ENCODE measurements at regions not wholly inside any gene's neighbourhood (a gene's known extent, or its start where the extent isn't known, plus 50 kb on each side); places are given as distances from the start of the nearest gene placed in this dataset.

DNA sequence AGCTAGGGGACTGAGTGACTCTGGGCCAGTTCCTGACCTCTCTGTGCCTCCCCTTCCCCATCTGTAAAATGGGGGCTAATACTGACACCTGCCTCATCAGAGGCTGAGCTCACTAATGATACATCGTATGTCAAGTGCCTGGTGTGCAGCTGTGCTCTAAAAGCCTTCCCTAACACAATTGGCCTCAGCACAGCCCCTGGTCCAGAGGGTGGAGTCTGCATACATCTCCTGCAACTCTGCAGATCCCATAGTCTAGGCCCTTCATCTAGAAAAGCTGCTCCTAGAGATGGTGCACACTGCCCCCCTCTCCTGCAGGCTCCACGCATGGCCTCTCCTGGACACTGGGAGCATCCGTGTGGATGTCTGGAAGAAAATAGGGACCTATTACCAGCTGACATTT lies 255.0 kb downstream of the RPS24 start:
- Mint-ChIP-seq H3K36me3 (no peaks in the 10 kb centered on the region), H3K4me1 (no peaks in the 10 kb centered on the region), H3K4me3 (no peak overlapping the region), H3K27ac (no peak overlapping the region), H3K27me3 (no peaks in the 10 kb centered on the region), H3K9me3 (no peaks in the 10 kb centered on the region)
- no peaks in the 10 kb centered on the region for H3K4me1 ChIP-seq (ENCODE audit: control insufficient read depth in 1 of 2, extremely low read depth in 1 of 2, insufficient read depth in 2 of 2, low read length in 2 of 2)
- no peak for ATAC-seq (replicated peaks in 1 of 4)
- WGBS (ENCODE audit: insufficient coverage) = 57% methylated on average over 1 of the region's 3 CpGs
- ChIA-PET CTCF (no interaction called here), POLR2A (no interaction called here)
- H3K27ac ChIP-seq (ENCODE audit: low read length) = no peak overlapping the region
- no peaks in the 10 kb centered on the region for H3K27me3 ChIP-seq (replicated peaks in 1 of 2; ENCODE audit: control insufficient read depth in 2 of 2, extremely low read depth in 1 of 2, insufficient read depth in 2 of 2, low read length in 1 of 2)
- no peak overlapping the region for H3K4me3 ChIP-seq (ENCODE audit: control insufficient read depth in 1 of 2, extremely low read depth in 1 of 2, low read length in 1 of 2)
- no peak for DNase-seq
- H3K9me3 ChIP-seq = no peaks in the 10 kb centered on the region
- no peaks in the 10 kb centered on the region for H3K36me3 ChIP-seq (ENCODE audit: control insufficient read depth in 2 of 2, extremely low read depth in 1 of 2, insufficient read depth in 1 of 2, low read length in 1 of 2)

DNA sequence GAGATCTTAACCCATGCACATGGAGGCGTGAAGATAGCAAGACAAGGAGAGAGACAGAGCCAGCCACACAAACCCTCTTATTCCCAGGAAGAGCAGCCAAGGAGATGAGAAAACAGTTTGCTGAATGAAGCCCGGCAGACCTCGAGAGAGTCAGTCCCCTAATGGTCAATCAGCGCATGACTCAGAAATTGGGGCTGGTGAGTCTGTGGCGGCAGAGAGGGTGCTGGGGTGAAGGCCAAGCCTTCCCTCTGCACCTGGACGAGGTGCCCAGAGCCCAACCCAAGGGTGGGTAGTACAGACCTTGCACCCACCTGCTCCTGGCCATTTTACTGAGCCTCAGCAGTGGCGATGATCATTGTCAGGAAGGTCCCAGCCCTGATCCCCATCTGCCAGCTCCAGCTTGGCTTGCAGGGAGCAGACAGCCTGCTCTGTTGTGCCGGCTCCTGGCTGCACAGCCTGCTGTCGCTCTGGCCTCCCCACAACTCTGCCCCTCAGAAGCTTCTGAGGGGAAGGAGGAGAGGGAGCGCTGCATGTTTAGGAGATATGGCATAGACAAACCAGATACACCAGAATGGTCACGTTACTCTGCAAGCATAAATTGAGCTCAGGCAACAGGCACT lies 256.6 kb downstream of the RPS24 start:
- H3K4me1 ChIP-seq (ENCODE audit: control insufficient read depth in 1 of 2, extremely low read depth in 1 of 2, insufficient read depth in 2 of 2, low read length in 2 of 2) = no peaks in the 10 kb centered on the region
- no peaks in the 10 kb centered on the region for H3K36me3 ChIP-seq (ENCODE audit: control insufficient read depth in 2 of 2, extremely low read depth in 1 of 2, insufficient read depth in 1 of 2, low read length in 1 of 2)
- Mint-ChIP-seq H3K27ac (no peak overlapping the region), H3K27me3 (no peaks in the 10 kb centered on the region), H3K4me3 (no peak overlapping the region), H3K36me3 (no peaks in the 10 kb centered on the region), H3K9me3 (no peaks in the 10 kb centered on the region), H3K4me1 (no peaks in the 10 kb centered on the region)
- H3K27ac ChIP-seq (ENCODE audit: low read length) = no peak overlapping the region
- no peak for DNase-seq
- ATAC-seq (replicated peaks in 1 of 4) = peak in 1 of 4 experiments; percentile 17
- CTCF ChIA-PET = interaction anchor here in 1 of 2 donors (0.6 kb wide), 1 partner anchor 11 kb away, joined by 4 read pairs; no protein-coding TSS in a partner anchor
- H3K27me3 ChIP-seq (replicated peaks in 1 of 2; ENCODE audit: control insufficient read depth in 2 of 2, extremely low read depth in 1 of 2, insufficient read depth in 2 of 2, low read length in 1 of 2) = no peaks in the 10 kb centered on the region
- 89% methylated on average over 7 of the region's 11 CpGs for WGBS (ENCODE audit: insufficient coverage)
- H3K9me3 ChIP-seq = no peaks in the 10 kb centered on the region
- POLR2A ChIA-PET = no interaction called here
- no peak overlapping the region for H3K4me3 ChIP-seq (ENCODE audit: control insufficient read depth in 1 of 2, extremely low read depth in 1 of 2, low read length in 1 of 2)

DNA sequence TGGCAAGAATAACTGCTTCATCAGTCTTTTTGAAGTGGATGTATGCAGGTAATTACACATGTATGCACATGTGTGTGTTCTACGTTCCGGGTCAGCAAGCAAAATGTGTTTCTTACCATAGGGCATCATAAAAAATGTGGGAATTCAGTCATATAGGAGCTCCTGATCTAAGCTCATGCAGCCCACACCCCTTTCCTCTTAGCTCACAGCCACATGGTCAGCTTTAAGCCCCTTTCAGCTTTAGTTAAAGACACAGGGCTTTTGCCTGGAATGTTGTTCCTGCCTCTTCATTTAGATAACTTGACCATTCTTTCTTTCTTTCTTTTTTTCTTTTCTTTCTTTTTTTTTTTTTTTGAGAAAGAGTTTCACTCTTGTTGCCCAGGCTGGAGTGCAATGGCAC lies 258.1 kb downstream of the RPS24 start:
- Histone ChIP-seq H3K36me3 (ENCODE audit: control insufficient read depth in 2 of 2, extremely low read depth in 1 of 2, insufficient read depth in 1 of 2, low read length in 1 of 2) (no peaks in the 10 kb centered on the region), H3K4me3 (ENCODE audit: control insufficient read depth in 1 of 2, extremely low read depth in 1 of 2, low read length in 1 of 2) (no peak overlapping the region), H3K27ac (ENCODE audit: low read length) (no peak overlapping the region), H3K27me3 (replicated peaks in 1 of 2; ENCODE audit: control insufficient read depth in 2 of 2, extremely low read depth in 1 of 2, insufficient read depth in 2 of 2, low read length in 1 of 2) (no peaks in the 10 kb centered on the region), H3K9me3 (no peaks in the 10 kb centered on the region), H3K4me1 (ENCODE audit: control insufficient read depth in 1 of 2, extremely low read depth in 1 of 2, insufficient read depth in 2 of 2, low read length in 2 of 2) (no peaks in the 10 kb centered on the region)
- POLR2A ChIA-PET = no interaction called here
- no peaks in the 10 kb centered on the region for H3K4me1 Mint-ChIP-seq
- DNase-seq = no peak
- no CpG with 5 or more reads among the region's 2 CpGs for WGBS (ENCODE audit: insufficient coverage)
- H3K4me3 Mint-ChIP-seq = no peak overlapping the region
- CTCF ChIA-PET = interaction anchor here in 1 of 2 donors (0.7 kb wide), 2 partner anchors 10 to 786 kb away, joined by 3 read pairs; no protein-coding TSS in a partner anchor
- no peak overlapping the region for H3K27ac Mint-ChIP-seq
- no peaks in the 10 kb centered on the region for H3K36me3 Mint-ChIP-seq
- H3K9me3 Mint-ChIP-seq = no peaks in the 10 kb centered on the region
- no peaks in the 10 kb centered on the region for H3K27me3 Mint-ChIP-seq
- no peak for ATAC-seq (replicated peaks in 1 of 4)

DNA sequence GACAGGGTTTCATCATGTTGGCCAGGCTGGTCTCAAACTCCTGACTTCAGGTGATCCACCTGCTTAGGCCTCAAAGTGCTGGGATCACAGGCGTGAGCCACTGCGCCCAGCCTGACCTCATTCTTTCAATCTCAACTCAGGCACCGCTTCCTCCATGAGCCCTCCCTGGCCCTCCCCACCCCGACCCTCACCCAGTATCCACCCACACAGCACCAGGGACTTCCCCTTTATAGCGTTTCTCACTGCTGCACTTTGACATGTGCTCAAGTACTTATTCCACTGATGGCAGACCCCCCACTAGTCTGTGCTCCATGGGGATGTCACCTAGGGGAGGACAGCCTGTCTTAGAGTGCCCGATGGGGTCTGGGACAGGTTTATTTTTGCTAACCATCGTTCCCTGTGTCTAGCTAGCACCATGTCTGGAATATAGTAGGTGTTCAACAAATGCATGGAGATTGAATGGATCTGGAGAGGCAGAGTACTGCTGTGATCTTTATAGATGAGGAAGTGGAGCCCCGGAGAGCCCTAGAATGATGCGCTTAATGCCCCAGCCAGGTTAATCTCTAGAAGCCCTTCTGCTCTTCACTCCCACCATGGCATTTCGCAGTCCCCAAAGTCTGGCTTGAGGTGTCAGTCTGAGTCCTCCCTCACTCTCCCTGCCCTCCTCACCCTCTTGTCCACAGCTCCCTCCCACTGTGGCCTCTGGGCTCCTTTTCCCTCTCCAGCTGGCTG lies 258.8 kb downstream of the RPS24 start:
- Mint-ChIP-seq H3K27me3 (no peaks in the 10 kb centered on the region), H3K36me3 (no peaks in the 10 kb centered on the region), H3K27ac (no peak overlapping the region), H3K9me3 (no peaks in the 10 kb centered on the region), H3K4me3 (no peak overlapping the region), H3K4me1 (no peaks in the 10 kb centered on the region)
- Histone ChIP-seq H3K27me3 (replicated peaks in 1 of 2; ENCODE audit: control insufficient read depth in 2 of 2, extremely low read depth in 1 of 2, insufficient read depth in 2 of 2, low read length in 1 of 2) (no peaks in the 10 kb centered on the region), H3K4me1 (ENCODE audit: control insufficient read depth in 1 of 2, extremely low read depth in 1 of 2, insufficient read depth in 2 of 2, low read length in 2 of 2) (no peaks in the 10 kb centered on the region), H3K36me3 (ENCODE audit: control insufficient read depth in 2 of 2, extremely low read depth in 1 of 2, insufficient read depth in 1 of 2, low read length in 1 of 2) (no peaks in the 10 kb centered on the region), H3K27ac (ENCODE audit: low read length) (no peak overlapping the region), H3K4me3 (ENCODE audit: control insufficient read depth in 1 of 2, extremely low read depth in 1 of 2, low read length in 1 of 2) (no peak overlapping the region), H3K9me3 (no peaks in the 10 kb centered on the region)
- ChIA-PET CTCF (interaction anchor here in 1 of 2 donors (0.7 kb wide), 1 partner anchor 786 kb away, joined by 3 read pairs; no protein-coding TSS in a partner anchor), POLR2A (no interaction called here)
- WGBS (ENCODE audit: insufficient coverage) = 52% methylated on average over 9 of the region's 10 CpGs
- ATAC-seq (replicated peaks in 1 of 4) (no peak), DNase-seq (no peak)

DNA sequence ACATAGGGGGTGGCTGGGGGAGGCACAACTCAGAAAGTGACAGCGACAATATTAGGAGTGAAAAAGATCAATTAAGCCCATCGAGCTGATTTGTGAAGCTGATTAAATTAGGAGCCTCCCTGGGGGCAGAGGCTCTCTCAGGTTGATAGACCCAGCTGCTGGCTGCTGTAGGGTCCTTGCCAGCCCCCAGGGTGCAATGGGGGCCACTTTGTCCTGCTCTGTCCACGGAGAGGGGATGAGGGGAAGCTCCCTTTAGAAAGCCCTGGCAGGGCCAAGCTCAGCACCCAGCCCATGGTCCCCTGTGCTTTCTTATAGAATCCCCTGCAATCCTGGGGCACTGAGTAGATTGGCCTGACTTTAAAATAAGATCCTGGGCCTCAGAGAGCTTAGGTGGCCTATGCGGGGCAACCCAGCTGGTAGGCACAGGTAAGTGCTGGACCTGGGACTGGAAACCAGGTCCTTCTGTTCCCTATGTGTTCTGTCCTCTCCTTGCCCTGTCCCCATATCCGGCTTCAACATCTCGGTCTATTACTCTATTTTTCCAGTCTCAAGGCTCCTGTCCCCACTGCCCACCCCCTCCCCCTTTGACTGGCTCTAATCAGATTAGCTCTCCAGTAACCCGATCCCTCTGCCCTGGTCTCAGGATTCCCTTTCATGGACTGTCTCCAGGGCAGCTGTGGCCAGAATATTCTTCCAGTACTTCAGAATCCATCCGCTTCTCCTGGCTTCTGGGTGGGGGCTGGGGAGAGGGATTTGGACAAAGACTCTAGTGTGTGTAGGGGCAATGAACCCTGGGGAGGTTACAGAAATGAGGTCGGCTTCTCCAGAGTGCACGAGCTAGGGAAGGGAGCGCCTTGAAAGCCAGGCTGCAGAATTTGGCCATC lies 259.6 kb downstream of the RPS24 start:
- no peaks in the 10 kb centered on the region for H3K27me3 ChIP-seq (replicated peaks in 1 of 2; ENCODE audit: control insufficient read depth in 2 of 2, extremely low read depth in 1 of 2, insufficient read depth in 2 of 2, low read length in 1 of 2)
- H3K27me3 Mint-ChIP-seq = no peaks in the 10 kb centered on the region
- H3K9me3 ChIP-seq = no peaks in the 10 kb centered on the region
- no peak for ATAC-seq (replicated peaks in 1 of 4)
- H3K36me3 Mint-ChIP-seq = no peaks in the 10 kb centered on the region
- WGBS (ENCODE audit: insufficient coverage) = 85% methylated on average over 6 of the region's 11 CpGs
- no peak overlapping the region for H3K4me3 ChIP-seq (ENCODE audit: control insufficient read depth in 1 of 2, extremely low read depth in 1 of 2, low read length in 1 of 2)
- DNase-seq = no peak
- H3K36me3 ChIP-seq (ENCODE audit: control insufficient read depth in 2 of 2, extremely low read depth in 1 of 2, insufficient read depth in 1 of 2, low read length in 1 of 2) = no peaks in the 10 kb centered on the region
- no peaks in the 10 kb centered on the region for H3K4me1 ChIP-seq (ENCODE audit: control insufficient read depth in 1 of 2, extremely low read depth in 1 of 2, insufficient read depth in 2 of 2, low read length in 2 of 2)
- no peak overlapping the region for H3K27ac ChIP-seq (ENCODE audit: low read length)
- H3K9me3 Mint-ChIP-seq = no peaks in the 10 kb centered on the region
- H3K4me1 Mint-ChIP-seq = no peaks in the 10 kb centered on the region
- H3K4me3 Mint-ChIP-seq = no peak overlapping the region
- POLR2A ChIA-PET = no interaction called here
- CTCF ChIA-PET = interaction anchor here in 1 of 2 donors (0.6 kb wide), 1 partner anchor 1716 kb away, joined by 3 read pairs; no protein-coding TSS in a partner anchor
- no peak overlapping the region for H3K27ac Mint-ChIP-seq

DNA sequence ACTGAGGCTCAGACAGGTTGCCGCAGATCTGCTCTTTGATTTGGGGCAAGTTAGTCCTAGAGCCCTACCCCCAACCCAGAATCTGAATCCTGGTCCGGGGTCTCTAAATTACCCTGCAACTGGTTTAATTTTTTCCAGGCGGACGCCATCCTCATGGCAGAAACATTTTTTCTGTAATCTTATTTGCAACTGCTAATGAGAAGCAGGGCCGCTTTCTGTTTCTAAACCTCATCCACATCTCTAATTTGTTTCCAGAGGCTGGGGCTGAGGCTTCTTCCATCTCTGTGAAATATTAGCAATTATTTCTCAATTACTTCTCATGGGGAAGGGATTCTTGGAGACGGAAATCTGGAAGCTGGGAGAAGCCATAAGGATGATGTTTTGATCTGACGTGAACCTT lies 261.6 kb downstream of the RPS24 start:
- ChIA-PET CTCF (no interaction called here), POLR2A (interaction anchor here in 1 of 2 donors (0.7 kb wide), 1 partner anchor 334 kb away, joined by 3 read pairs; no protein-coding TSS in a partner anchor)
- Histone ChIP-seq H3K4me3 (ENCODE audit: control insufficient read depth in 1 of 2, extremely low read depth in 1 of 2, low read length in 1 of 2) (no peak overlapping the region), H3K36me3 (ENCODE audit: control insufficient read depth in 2 of 2, extremely low read depth in 1 of 2, insufficient read depth in 1 of 2, low read length in 1 of 2) (no peaks in the 10 kb centered on the region), H3K9me3 (no peaks in the 10 kb centered on the region), H3K4me1 (ENCODE audit: control insufficient read depth in 1 of 2, extremely low read depth in 1 of 2, insufficient read depth in 2 of 2, low read length in 2 of 2) (no peaks in the 10 kb centered on the region), H3K27ac (ENCODE audit: low read length) (no peak overlapping the region), H3K27me3 (replicated peaks in 1 of 2; ENCODE audit: control insufficient read depth in 2 of 2, extremely low read depth in 1 of 2, insufficient read depth in 2 of 2, low read length in 1 of 2) (peaks cover 0 to 5% of the 10 kb centered on the region in 2 experiments)
- 87% methylated on average over 7 of the region's 7 CpGs for WGBS (ENCODE audit: insufficient coverage)
- ATAC-seq (replicated peaks in 1 of 4) = no peak
- no peaks in the 10 kb centered on the region for H3K27me3 Mint-ChIP-seq
- H3K9me3 Mint-ChIP-seq = no peaks in the 10 kb centered on the region
- H3K27ac Mint-ChIP-seq = no peak overlapping the region
- no peak overlapping the region for H3K4me3 Mint-ChIP-seq
- no peaks in the 10 kb centered on the region for H3K36me3 Mint-ChIP-seq
- H3K4me1 Mint-ChIP-seq = peaks cover 0 to 5% (median 4%) of the 10 kb centered on the region in 3 donors
- no peak for DNase-seq

Data from T-cell (primary cell).